Body of pancreas (tissue), 4 donors: ENCODE measurements at regions not wholly inside any gene's neighbourhood (a gene's known extent, or its start where the extent isn't known, plus 50 kb on each side); places are given as distances from the start of the nearest gene placed in this dataset.

ENCODE experiments used
- POLR2A ChIP-seq, 3 donors: fragments of 450-650 bp; IDR thresholded peaks; one replicate each; pipeline ENCODE4 v1.6.1; 2016; ENCODE audit warnings: antibody characterized with exemption in 3 of 3, mild to moderate bottlenecking in 2 of 3
- TF ChIP-seq, protein P1 (sequence below), 7 experiments: fragments of 450-650 bp in 4 of 7; fragments of 200-600 bp in 3 of 7; sonication (generic) in 3 of 7; IDR thresholded peaks; one replicate each; pipeline ENCODE4 v1.5.1; 2016 to 2019; ENCODE audit warnings: antibody characterized with exemption in 7 of 7

GRCh38 chr3:43926055-43926454 lies 235.3 kb downstream of the ABHD5 start:
- TF ChIP-seq, protein P1, sequence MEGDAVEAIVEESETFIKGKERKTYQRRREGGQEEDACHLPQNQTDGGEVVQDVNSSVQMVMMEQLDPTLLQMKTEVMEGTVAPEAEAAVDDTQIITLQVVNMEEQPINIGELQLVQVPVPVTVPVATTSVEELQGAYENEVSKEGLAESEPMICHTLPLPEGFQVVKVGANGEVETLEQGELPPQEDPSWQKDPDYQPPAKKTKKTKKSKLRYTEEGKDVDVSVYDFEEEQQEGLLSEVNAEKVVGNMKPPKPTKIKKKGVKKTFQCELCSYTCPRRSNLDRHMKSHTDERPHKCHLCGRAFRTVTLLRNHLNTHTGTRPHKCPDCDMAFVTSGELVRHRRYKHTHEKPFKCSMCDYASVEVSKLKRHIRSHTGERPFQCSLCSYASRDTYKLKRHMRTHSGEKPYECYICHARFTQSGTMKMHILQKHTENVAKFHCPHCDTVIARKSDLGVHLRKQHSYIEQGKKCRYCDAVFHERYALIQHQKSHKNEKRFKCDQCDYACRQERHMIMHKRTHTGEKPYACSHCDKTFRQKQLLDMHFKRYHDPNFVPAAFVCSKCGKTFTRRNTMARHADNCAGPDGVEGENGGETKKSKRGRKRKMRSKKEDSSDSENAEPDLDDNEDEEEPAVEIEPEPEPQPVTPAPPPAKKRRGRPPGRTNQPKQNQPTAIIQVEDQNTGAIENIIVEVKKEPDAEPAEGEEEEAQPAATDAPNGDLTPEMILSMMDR (IDR thresholded peaks at IDR 0.05): no peak
- no peak for TF ChIP-seq POLR2A (IDR thresholded peaks at IDR 0.05)
